Natural killer cell (primary cell): ENCODE measurements at regions not wholly inside any gene's neighbourhood (a gene's known extent, or its start where the extent isn't known, plus 50 kb on each side); places are given as distances from the start of the nearest gene placed in this dataset.

Experiments
- ATAC-seq, 3 donors: fragments of 150-1000 bp in 2 of 3; fragments of 200-7000 bp in 1 of 3; cut with Tn5 transposase; 1 replicate in 1 of 3; 2 replicates in 2 of 3; pipeline ENCODE4 v1.10.0; 2021; ENCODE audit warnings: mild to moderate bottlenecking in 2 of 3, moderate library complexity in 2 of 3
- DNase-seq, 2 donors: peaks; one replicate each; pipeline versions ENCODE4 v3.0.0 to v3.0.0-alpha.2; 2013 to 2021; ENCODE audit warnings: mixed read lengths in 1 of 2
- H3K27ac ChIP-seq: one replicate; pipeline ENCODE4 v1.5.1; 2013; ENCODE audit warnings: mild to moderate bottlenecking, low read length
- H3K27me3 ChIP-seq: one replicate; pipeline ENCODE4 v1.6.1; 2013; ENCODE audit warnings: low read length; ENCODE audit not compliant: control insufficient read depth, insufficient read depth
- H3K36me3 ChIP-seq: one replicate; pipeline ENCODE4 v1.6.1; 2013; ENCODE audit warnings: low read length; ENCODE audit not compliant: control insufficient read depth, insufficient read depth
- H3K4me1 ChIP-seq: one replicate; pipeline ENCODE4 v1.6.1; 2013; ENCODE audit warnings: low read length; ENCODE audit not compliant: control insufficient read depth, insufficient read depth
- H3K4me3 ChIP-seq: one replicate; pipeline ENCODE4 v1.5.1; 2013; ENCODE audit warnings: low read length
- H3K9me3 ChIP-seq: one replicate; pipeline ENCODE4 v1.6.1; 2013; ENCODE audit warnings: low read length; ENCODE audit not compliant: control insufficient read depth, insufficient read depth
- H3K27ac Mint-ChIP-seq, 2 donors: one replicate each; pipeline ENCODE4 v1.8.0; 2022; ENCODE audit warnings: mild to moderate bottlenecking in 2 of 2, mixed read lengths in 2 of 2, moderate library complexity in 1 of 2
- H3K27me3 Mint-ChIP-seq, 2 donors: one replicate each; pipeline ENCODE4 v1.8.0; 2022; ENCODE audit warnings: low read depth in 2 of 2, mixed read lengths in 2 of 2
- H3K36me3 Mint-ChIP-seq: one replicate; pipeline ENCODE4 v1.8.0; 2022; ENCODE audit warnings: mixed read lengths
- H3K4me1 Mint-ChIP-seq, 2 donors: one replicate each; pipeline ENCODE4 v1.8.0; 2022; ENCODE audit warnings: mixed read lengths in 2 of 2
- H3K4me3 Mint-ChIP-seq: one replicate; pipeline ENCODE4 v1.8.0; 2022; ENCODE audit warnings: mild to moderate bottlenecking, moderate library complexity, mixed read lengths
- H3K9me3 Mint-ChIP-seq, 2 donors: one replicate each; pipeline ENCODE4 v1.8.0; 2022; ENCODE audit warnings: mixed read lengths in 2 of 2
- CTCF ChIP-seq: fragments of 200-600 bp; IDR thresholded peaks from one replicate; pipeline ENCODE4 v1.8.0; 2022; ENCODE audit warnings: antibody characterized with exemption
- WGBS: methylation state at CpG from one replicate; pipeline ENCODE4 v1.1.7; 2013; ENCODE audit warnings: missing lambda C conversion rate; ENCODE audit not compliant: insufficient coverage; 5-methylcytosine and 5-hydroxymethylcytosine counted together
- intact Hi-C: fragments of 100-400 bp; cut with micrococcal nuclease; formaldehyde crosslinking; loops from one replicate; pipeline ENCODE4 v1.14.2; 2022

DNA sequence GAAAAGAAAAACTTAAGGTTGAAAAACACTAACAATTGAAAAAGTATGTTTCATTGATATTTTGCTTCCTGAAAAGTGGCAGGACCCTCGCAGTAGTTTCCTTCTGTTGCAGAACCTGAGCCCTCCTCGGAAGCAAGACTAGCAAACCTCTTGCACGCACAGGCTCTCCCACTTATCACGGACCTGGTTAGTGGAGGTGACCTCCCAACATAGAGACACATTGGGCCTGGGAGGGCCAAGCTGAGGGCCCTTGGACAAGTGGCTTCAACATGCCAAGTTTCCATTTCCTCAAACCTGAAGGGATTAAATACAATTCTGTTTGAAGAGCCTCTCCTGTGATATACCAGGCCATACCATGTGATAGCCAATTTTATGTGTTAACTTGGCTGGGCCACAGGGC, 133.4 kb upstream of the AGAP1 start:
- Mint-ChIP-seq H3K4me3 (no peak overlapping the region), H3K9me3 (no peaks in the 10 kb centered on the region), H3K4me1 (no peaks in the 10 kb centered on the region), H3K27me3 (peaks cover 6 to 14% of the 10 kb centered on the region in 2 donors), H3K27ac (no peak overlapping the region), H3K36me3 (no peaks in the 10 kb centered on the region)
- ATAC-seq (no peak), DNase-seq (no peak)
- H3K9me3 ChIP-seq: no peaks in the 10 kb centered on the region
- H3K27ac ChIP-seq: no peak overlapping the region
- H3K4me3 ChIP-seq: no peak overlapping the region
- H3K36me3 ChIP-seq: no peaks in the 10 kb centered on the region
- WGBS: 92% methylated on average over 4 of the region's 4 CpGs
- no peaks in the 10 kb centered on the region for H3K4me1 ChIP-seq
- no peaks in the 10 kb centered on the region for H3K27me3 ChIP-seq
- no peak for TF ChIP-seq CTCF
- intact Hi-C loops: no loop called here

- Histone ChIP-seq H3K9me3 (no peaks in the 10 kb centered on the region), H3K4me3 (no peak overlapping the region), H3K27ac (no peak overlapping the region), H3K4me1 (no peaks in the 10 kb centered on the region), H3K36me3 (no peaks in the 10 kb centered on the region), H3K27me3 (no peaks in the 10 kb centered on the region)
- peaks cover 12 to 14% of the 10 kb centered on the region in 2 donors for H3K27me3 Mint-ChIP-seq
- H3K27ac Mint-ChIP-seq: no peak overlapping the region
- no peak for TF ChIP-seq CTCF
- no peak overlapping the region for H3K4me3 Mint-ChIP-seq
- H3K9me3 Mint-ChIP-seq: no peaks in the 10 kb centered on the region
- H3K36me3 Mint-ChIP-seq: no peaks in the 10 kb centered on the region
- DNase-seq (no peak), ATAC-seq (no peak)
- intact Hi-C loops: no loop called here
- no peaks in the 10 kb centered on the region for H3K4me1 Mint-ChIP-seq
- WGBS: 75% methylated on average over 4 of the region's 4 CpGs
Measured at GRCh38 chr2:235365743-235366142, 128.1 kb upstream of the AGAP1 start.

DNA sequence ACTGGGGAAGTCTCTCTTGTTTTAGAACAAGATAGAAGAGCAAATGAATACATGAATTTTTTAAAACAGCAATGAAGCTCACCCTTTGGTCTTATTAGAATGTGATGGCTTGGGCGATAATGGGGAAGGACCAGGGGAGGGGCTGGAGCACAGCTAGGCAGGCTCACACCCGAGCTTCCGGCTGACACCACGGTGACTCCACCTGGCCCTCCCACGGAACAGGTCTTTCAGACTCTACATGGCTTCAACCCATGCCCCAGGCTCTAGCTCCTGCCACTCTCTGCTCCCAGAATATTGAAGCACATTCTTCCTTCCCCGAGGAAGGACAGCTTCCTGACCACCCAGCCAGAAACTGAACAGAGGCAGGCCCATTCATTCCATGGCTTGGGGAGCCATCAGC, 127.5 kb upstream of the AGAP1 start:
- peaks cover 14 to 16% of the 10 kb centered on the region in 2 donors for H3K27me3 Mint-ChIP-seq
- ATAC-seq (no peak), DNase-seq (no peak)
- no peaks in the 10 kb centered on the region for H3K9me3 ChIP-seq
- H3K27ac Mint-ChIP-seq: no peak overlapping the region
- no peaks in the 10 kb centered on the region for H3K27me3 ChIP-seq
- H3K36me3 ChIP-seq: no peaks in the 10 kb centered on the region
- no peak overlapping the region for H3K4me3 Mint-ChIP-seq
- no peak for TF ChIP-seq CTCF
- H3K27ac ChIP-seq: no peak overlapping the region
- no peak overlapping the region for H3K4me3 ChIP-seq
- no peaks in the 10 kb centered on the region for H3K4me1 ChIP-seq
- H3K4me1 Mint-ChIP-seq: no peaks in the 10 kb centered on the region
- 81% methylated on average over 6 of the region's 6 CpGs for WGBS
- H3K36me3 Mint-ChIP-seq: no peaks in the 10 kb centered on the region
- intact Hi-C loops: no loop called here
- H3K9me3 Mint-ChIP-seq: no peaks in the 10 kb centered on the region

DNA sequence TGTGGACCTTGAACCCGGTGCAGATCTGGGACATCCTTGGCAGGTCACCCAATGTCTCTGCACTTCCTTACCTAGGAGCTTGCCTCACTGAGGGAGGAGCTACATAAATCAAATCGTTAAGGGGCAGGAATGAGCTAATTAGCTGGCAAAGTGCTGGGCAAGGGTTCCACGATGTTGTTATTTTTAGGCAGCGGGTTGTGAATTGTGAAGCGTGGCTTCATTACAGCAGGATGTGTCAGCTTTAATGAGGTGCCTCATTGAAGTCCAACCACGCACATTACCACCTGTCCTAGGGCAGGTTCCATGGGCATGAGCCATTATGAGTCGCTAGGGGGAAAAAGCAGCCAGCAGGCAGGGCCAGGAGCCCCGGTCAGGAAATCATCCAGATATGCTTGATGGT, 127.0 kb upstream of the AGAP1 start:
- no peak for DNase-seq
- Mint-ChIP-seq H3K9me3 (no peaks in the 10 kb centered on the region), H3K4me3 (no peak overlapping the region), H3K27ac (no peak overlapping the region), H3K4me1 (no peaks in the 10 kb centered on the region), H3K27me3 (peaks cover 10 to 16% of the 10 kb centered on the region in 2 donors), H3K36me3 (no peaks in the 10 kb centered on the region)
- intact Hi-C loops: no loop called here
- H3K27ac ChIP-seq: no peak overlapping the region
- ATAC-seq: no peak
- TF ChIP-seq CTCF: no peak
- no peaks in the 10 kb centered on the region for H3K4me1 ChIP-seq
- WGBS: 81% methylated on average over 8 of the region's 8 CpGs
- H3K9me3 ChIP-seq: no peaks in the 10 kb centered on the region
- H3K36me3 ChIP-seq: no peaks in the 10 kb centered on the region
- no peaks in the 10 kb centered on the region for H3K27me3 ChIP-seq
- H3K4me3 ChIP-seq: no peak overlapping the region
